ENCODE measurements at regions not wholly inside any gene's neighbourhood (a gene's known extent, or its start where the extent isn't known, plus 50 kb on each side); places are given as distances from the start of the nearest gene placed in this dataset.
"Not testable (repeated sequence)": the region's sequence is repeated elsewhere in the genome, so short reads cannot be mapped to it uniquely, and the experiment has no call there.

- ATAC-seq (no peak), DNase-seq (no peak)
- intact Hi-C loops (cut with DNase I) = no loop called here
- TF ChIP-seq CTCF (IDR thresholded peaks at IDR 0.05) = no peak
- H3K27ac ChIP-seq = no peak overlapping the region
- H3K27me3 ChIP-seq = no peaks in the 10 kb centered on the region
- no peak overlapping the region for H3K4me3 ChIP-seq
- H3K36me3 ChIP-seq = no peaks in the 10 kb centered on the region
- no peaks in the 10 kb centered on the region for H3K4me1 ChIP-seq
- no peaks in the 10 kb centered on the region for H3K9me3 ChIP-seq
Measured at GRCh38 chr12:87556985-87557384, 472.2 kb downstream of the C12orf50 start.

- intact Hi-C loops (cut with DNase I); H3K36me3 ChIP-seq; H3K27me3 ChIP-seq; H3K27ac ChIP-seq; H3K4me1 ChIP-seq; H3K9me3 ChIP-seq; DNase-seq; H3K4me3 ChIP-seq; ATAC-seq: not testable (repeated sequence)
Measured at GRCh38 chr12:87531213-87531612, 498.0 kb downstream of the C12orf50 start.

GRCh38 chr12:87529413-87529812 is 499.8 kb downstream of the C12orf50 start:
- intact Hi-C loops (cut with DNase I) = no loop called here
- Histone ChIP-seq H3K9me3 (no peaks in the 10 kb centered on the region), H3K4me3 (no peak overlapping the region), H3K4me1 (no peaks in the 10 kb centered on the region), H3K27me3 (no peaks in the 10 kb centered on the region), H3K36me3 (no peaks in the 10 kb centered on the region), H3K27ac (no peak overlapping the region)
- no peak for ATAC-seq
- TF ChIP-seq CTCF (IDR thresholded peaks at IDR 0.05) = no peak
- no peak for DNase-seq

- Histone ChIP-seq H3K9me3 (no peaks in the 10 kb centered on the region), H3K36me3 (no peaks in the 10 kb centered on the region), H3K4me3 (no peak overlapping the region), H3K4me1 (no peaks in the 10 kb centered on the region), H3K27ac (no peak overlapping the region), H3K27me3 (no peaks in the 10 kb centered on the region)
- DNase-seq (no peak), ATAC-seq (peak; percentile 47)
- intact Hi-C loops (cut with DNase I) = no loop called here
- TF ChIP-seq CTCF (IDR thresholded peaks at IDR 0.05) = no peak
Measured at GRCh38 chr12:87520968-87521367, 508.2 kb downstream of the C12orf50 start.

- TF ChIP-seq CTCF (IDR thresholded peaks at IDR 0.05) = no peak
- Histone ChIP-seq H3K4me3 (no peak overlapping the region), H3K36me3 (no peaks in the 10 kb centered on the region), H3K4me1 (no peaks in the 10 kb centered on the region), H3K9me3 (no peaks in the 10 kb centered on the region), H3K27me3 (no peaks in the 10 kb centered on the region), H3K27ac (no peak overlapping the region)
- intact Hi-C loops (cut with DNase I) = no loop called here
- no peak for ATAC-seq
- DNase-seq = no peak
Measured at GRCh38 chr12:87518481-87518880, 510.7 kb downstream of the C12orf50 start.

GRCh38 chr12:87518036-87518435 is 511.2 kb downstream of the C12orf50 start:
- DNase-seq = no peak
- no peak for TF ChIP-seq CTCF (IDR thresholded peaks at IDR 0.05)
- ATAC-seq = no peak
- no peaks in the 10 kb centered on the region for H3K36me3 ChIP-seq
- intact Hi-C loops (cut with DNase I) = no loop called here
- H3K9me3 ChIP-seq = no peaks in the 10 kb centered on the region
- no peak overlapping the region for H3K4me3 ChIP-seq
- no peaks in the 10 kb centered on the region for H3K4me1 ChIP-seq
- H3K27ac ChIP-seq = no peak overlapping the region
- H3K27me3 ChIP-seq = no peaks in the 10 kb centered on the region

Measured in upper lobe of right lung (tissue), 1 donor.